GM12875 (cell line): ENCODE measurements at regions not wholly inside any gene's neighbourhood (a gene's known extent, or its start where the extent isn't known, plus 50 kb on each side); places are given as distances from the start of the nearest gene placed in this dataset.

Source experiments
- H3K4me3 ChIP-seq: one replicate; pipeline ENCODE4 v1.5.1; 2011; ENCODE audit warnings: low read depth, low read length, control low read depth
- TF ChIP-seq, protein P1 (sequence below): IDR thresholded peaks from 2 replicates; pipeline ENCODE4 v1.5.1; 2011; ENCODE audit warnings: low read depth, mild to moderate bottlenecking, control low read depth, inconsistent platforms, low read length, moderate library complexity, borderline replicate concordance; ENCODE audit not compliant: insufficient read depth

DNA sequence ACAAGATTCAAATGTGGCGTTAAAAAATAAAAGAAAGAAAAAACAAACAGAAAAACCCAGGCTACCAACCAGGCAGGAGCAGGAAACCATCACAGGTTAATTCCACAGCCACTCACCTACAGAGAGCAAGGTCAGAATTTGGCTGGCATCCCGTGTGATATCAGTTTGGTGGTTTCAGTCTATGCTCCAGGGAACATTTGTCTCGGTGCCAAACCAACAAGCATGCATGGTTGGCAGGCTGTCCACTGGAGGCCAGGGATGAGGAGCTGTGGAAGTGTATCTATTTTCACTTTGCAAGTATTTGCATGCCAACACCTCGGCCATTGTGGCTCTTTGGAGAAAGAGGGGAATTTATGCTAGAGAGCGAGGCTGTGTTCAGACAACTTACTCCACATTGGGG lies 53.1 kb upstream of the PROX1 start:
- no peak overlapping the region for H3K4me3 ChIP-seq
- TF ChIP-seq, protein P1, sequence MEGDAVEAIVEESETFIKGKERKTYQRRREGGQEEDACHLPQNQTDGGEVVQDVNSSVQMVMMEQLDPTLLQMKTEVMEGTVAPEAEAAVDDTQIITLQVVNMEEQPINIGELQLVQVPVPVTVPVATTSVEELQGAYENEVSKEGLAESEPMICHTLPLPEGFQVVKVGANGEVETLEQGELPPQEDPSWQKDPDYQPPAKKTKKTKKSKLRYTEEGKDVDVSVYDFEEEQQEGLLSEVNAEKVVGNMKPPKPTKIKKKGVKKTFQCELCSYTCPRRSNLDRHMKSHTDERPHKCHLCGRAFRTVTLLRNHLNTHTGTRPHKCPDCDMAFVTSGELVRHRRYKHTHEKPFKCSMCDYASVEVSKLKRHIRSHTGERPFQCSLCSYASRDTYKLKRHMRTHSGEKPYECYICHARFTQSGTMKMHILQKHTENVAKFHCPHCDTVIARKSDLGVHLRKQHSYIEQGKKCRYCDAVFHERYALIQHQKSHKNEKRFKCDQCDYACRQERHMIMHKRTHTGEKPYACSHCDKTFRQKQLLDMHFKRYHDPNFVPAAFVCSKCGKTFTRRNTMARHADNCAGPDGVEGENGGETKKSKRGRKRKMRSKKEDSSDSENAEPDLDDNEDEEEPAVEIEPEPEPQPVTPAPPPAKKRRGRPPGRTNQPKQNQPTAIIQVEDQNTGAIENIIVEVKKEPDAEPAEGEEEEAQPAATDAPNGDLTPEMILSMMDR, result no peak

DNA sequence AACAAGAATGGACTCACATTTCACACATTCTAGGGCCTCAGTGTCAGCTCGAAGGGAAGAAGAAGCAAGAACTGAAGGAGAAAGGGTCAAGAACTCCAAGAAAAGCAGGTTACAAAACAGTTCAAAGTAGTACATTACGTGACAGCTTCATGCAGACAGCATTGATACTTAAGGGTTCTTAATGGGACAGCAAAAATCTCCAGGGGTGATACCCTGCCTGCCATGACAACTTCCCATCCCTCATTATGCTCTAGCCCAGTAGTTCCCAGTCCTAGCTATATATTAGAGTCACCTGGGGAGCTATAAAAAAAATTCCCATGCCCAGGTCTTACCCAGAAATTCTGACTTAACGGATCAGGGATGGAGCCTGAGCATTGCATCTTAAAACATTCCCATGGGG lies 51.2 kb upstream of the PROX1 start:
- TF ChIP-seq, protein P1, result no peak
- H3K4me3 ChIP-seq, result no peak overlapping the region
